Natural killer cell treated with Interleukin-12 subunit alpha and Interleukin-12 subunit beta and Interleukin-15 and Interleukin-18, amount 100 ng/mL, for 72 hours (primary cell): ENCODE measurements at regions not wholly inside any gene's neighbourhood (a gene's known extent, or its start where the extent isn't known, plus 50 kb on each side); places are given as distances from the start of the nearest gene placed in this dataset.

Source experiments
- ATAC-seq, 2 donors: fragments of 150-1000 bp; cut with Tn5 transposase in 1 of 2; sonication (Bioruptor Pico), chemical (Tn5 transposase) in 1 of 2; 2 replicates each; pipeline ENCODE4 v1.10.0; 2021
- DNase-seq: peaks from one replicate; pipeline ENCODE4 v3.0.0; 2022; ENCODE audit warnings: low spot score
- H3K27ac Mint-ChIP-seq, 2 donors: 1 replicate in 1 of 2; 2 replicates in 1 of 2; pipeline ENCODE4 v1.8.0; 2022; ENCODE audit warnings: mixed read lengths in 2 of 2, mild to moderate bottlenecking in 1 of 2, moderate library complexity in 1 of 2
- H3K27me3 Mint-ChIP-seq, 2 donors: 1 replicate in 1 of 2; 2 replicates in 1 of 2; pipeline ENCODE4 v1.8.0; 2022; ENCODE audit warnings: mixed read lengths in 2 of 2
- H3K36me3 Mint-ChIP-seq: one replicate; pipeline ENCODE4 v1.8.0; 2022; ENCODE audit warnings: mixed read lengths
- H3K4me1 Mint-ChIP-seq, 2 donors: 1 replicate in 1 of 2; 2 replicates in 1 of 2; pipeline ENCODE4 v1.8.0; 2022; ENCODE audit warnings: low read depth in 2 of 2, mixed read lengths in 2 of 2, mild to moderate bottlenecking in 1 of 2
- H3K4me3 Mint-ChIP-seq: one replicate; pipeline ENCODE4 v1.8.0; 2022; ENCODE audit warnings: mixed read lengths
- H3K9me3 Mint-ChIP-seq: 2 replicates; pipeline ENCODE4 v1.8.0; 2022; ENCODE audit warnings: mixed read lengths

DNA sequence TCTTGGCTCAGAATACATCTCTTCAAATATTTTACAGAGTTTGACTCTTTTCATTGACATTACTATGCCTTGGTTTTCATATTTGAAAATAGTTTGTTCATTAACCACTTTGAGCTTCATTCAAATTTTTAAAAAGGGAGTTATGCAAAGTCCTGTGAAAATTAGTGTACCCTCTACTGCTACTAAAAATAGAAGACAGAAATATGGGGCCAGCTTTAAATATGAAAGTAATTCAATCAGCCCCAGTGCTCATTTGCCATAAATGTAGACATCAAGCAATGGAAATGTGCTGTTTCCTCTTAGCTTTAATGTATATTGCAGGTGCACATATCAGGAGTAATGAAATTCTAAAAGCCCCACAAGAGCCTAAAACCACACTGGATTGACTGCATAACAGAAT, 218.7 kb downstream of the SPATA18 start:
- Mint-ChIP-seq H3K36me3 (no peaks in the 10 kb centered on the region), H3K4me3 (no peak overlapping the region), H3K4me1 (no peaks in the 10 kb centered on the region), H3K9me3 (peaks cover 27% of the 10 kb centered on the region), H3K27me3 (no peaks in the 10 kb centered on the region), H3K27ac (no peak overlapping the region)
- no peak for DNase-seq
- no peak for ATAC-seq

DNA sequence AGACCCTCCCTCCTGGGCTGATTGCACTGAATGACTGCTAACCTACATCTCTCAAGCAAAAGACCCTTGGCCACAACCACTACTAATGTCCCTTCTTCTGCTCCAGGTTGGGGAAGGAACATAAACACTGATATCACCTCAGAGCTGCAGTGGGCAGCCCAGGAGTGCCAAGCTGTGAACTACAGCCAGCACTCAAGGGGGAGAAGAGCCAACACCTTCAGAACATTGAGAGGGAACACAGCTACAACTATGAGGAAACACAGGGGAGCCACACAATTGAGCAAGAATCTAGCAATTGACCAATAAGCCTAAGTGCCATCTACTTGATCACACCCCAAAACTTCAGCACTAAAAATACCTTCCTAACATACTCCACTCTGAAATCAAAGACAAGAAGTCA, 222.8 kb downstream of the SPATA18 start:
- H3K27me3 Mint-ChIP-seq: no peaks in the 10 kb centered on the region
- ATAC-seq: no peak
- H3K36me3 Mint-ChIP-seq: peaks cover 8% of the 10 kb centered on the region
- no peak for DNase-seq
- no peak overlapping the region for H3K4me3 Mint-ChIP-seq
- peaks cover 29% of the 10 kb centered on the region for H3K9me3 Mint-ChIP-seq
- H3K27ac Mint-ChIP-seq: no peak overlapping the region
- H3K4me1 Mint-ChIP-seq: no peaks in the 10 kb centered on the region

DNA sequence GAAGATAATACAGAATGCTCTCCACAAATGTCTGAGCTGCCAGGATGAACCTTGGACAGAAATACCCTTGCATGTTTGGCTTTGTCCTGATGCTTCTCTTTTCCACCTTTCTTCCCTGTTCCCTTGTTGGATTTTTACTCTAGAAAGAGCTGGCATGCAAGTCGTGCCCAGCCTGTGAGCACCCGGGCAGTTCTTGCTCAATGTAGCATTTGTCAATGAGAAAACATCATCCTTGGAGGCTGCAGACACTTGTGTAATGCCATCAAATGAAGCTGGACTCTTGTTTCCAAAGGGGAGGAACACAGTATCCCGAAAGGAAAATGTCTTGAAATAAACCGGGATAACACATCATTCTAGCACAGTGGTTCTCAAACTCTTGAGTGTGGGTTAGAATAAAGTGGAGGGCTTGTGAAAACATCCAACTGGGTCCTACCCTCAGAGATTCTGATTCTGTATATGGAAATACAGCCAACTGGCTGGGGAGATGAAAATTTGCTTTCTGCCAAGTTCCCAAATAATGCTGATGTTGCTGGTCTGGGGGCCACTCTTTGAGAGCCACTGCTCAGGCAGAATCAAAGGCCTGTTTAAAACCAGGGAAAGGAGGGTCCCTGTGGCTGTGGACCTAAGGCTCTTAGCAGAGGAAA, 237.2 kb downstream of the SPATA18 start:
- Mint-ChIP-seq H3K27ac (no peak overlapping the region), H3K27me3 (no peaks in the 10 kb centered on the region), H3K4me3 (no peak overlapping the region), H3K36me3 (no peaks in the 10 kb centered on the region), H3K9me3 (peaks cover 6% of the 10 kb centered on the region), H3K4me1 (no peaks in the 10 kb centered on the region)
- DNase-seq (no peak), ATAC-seq (no peak)

DNA sequence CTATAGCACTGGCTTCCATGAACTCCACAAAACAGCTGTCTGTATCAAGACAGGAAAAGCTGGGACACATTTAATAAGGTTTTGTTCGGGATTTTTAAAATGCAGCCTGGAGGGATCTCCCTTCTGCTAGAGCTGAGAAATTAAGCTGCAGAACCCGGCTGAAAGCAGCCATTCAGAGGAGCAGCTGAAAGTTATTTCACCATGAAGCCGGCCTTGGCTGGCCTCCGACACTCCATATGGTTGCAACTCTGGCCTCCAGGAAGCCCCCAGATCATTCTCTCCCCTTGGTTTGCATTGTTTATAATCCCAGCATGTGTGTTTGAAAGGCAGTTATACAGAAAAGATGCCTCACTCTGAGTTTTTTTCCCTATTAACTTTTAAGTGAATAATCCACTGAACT, 239.4 kb downstream of the SPATA18 start:
- no peak overlapping the region for H3K27ac Mint-ChIP-seq
- ATAC-seq: no peak
- H3K4me1 Mint-ChIP-seq: no peaks in the 10 kb centered on the region
- no peaks in the 10 kb centered on the region for H3K27me3 Mint-ChIP-seq
- no peak for DNase-seq
- H3K36me3 Mint-ChIP-seq: no peaks in the 10 kb centered on the region
- no peak overlapping the region for H3K4me3 Mint-ChIP-seq
- H3K9me3 Mint-ChIP-seq: peaks cover 6% of the 10 kb centered on the region

DNA sequence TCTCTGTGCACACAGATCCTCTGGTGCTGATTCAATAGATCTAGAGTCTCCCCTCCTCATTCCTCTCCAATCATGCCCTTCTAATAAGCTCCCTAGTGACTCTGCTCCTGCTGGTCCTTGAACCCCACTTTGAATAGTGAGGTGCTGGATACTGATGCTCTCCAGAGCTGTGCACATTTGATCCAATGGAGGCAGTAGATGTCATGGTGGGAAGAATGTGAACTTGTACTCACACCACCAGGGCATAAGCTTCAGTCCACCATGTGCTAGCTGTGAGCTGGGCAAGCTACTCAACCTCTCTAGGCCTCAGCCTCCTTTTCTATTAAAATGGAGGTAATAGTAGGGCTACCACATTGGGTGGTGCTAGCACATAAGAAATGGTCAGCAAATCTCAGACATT, 241.1 kb downstream of the SPATA18 start:
- no peaks in the 10 kb centered on the region for H3K4me1 Mint-ChIP-seq
- no peaks in the 10 kb centered on the region for H3K27me3 Mint-ChIP-seq
- DNase-seq: no peak
- peaks cover 6% of the 10 kb centered on the region for H3K9me3 Mint-ChIP-seq
- no peak overlapping the region for H3K27ac Mint-ChIP-seq
- no peak for ATAC-seq
- H3K36me3 Mint-ChIP-seq: no peaks in the 10 kb centered on the region
- no peak overlapping the region for H3K4me3 Mint-ChIP-seq

DNA sequence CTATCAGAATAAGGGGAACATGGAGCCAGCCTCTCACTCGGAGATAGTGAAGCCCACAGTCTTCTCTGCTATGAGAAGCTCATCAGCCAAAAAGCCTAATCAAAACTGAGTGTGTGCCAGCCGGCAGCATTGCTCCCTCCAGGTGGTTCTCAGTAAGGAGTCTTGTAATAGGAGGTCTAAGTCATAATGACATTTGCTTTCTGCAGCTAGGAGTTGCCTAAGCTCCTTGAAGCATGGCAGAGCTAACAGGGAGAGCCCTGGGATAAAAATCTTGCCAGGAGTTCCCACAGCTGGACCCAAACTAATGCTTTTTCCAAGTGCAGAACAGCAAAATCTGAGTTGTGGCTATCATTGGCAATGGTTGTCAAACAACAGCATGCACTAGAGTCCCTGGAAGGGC, 245.2 kb downstream of the SPATA18 start:
- no peak for DNase-seq
- Mint-ChIP-seq H3K27ac (no peak overlapping the region), H3K9me3 (no peaks in the 10 kb centered on the region), H3K27me3 (no peaks in the 10 kb centered on the region), H3K4me1 (no peaks in the 10 kb centered on the region), H3K36me3 (no peaks in the 10 kb centered on the region), H3K4me3 (no peak overlapping the region)
- no peak for ATAC-seq

DNA sequence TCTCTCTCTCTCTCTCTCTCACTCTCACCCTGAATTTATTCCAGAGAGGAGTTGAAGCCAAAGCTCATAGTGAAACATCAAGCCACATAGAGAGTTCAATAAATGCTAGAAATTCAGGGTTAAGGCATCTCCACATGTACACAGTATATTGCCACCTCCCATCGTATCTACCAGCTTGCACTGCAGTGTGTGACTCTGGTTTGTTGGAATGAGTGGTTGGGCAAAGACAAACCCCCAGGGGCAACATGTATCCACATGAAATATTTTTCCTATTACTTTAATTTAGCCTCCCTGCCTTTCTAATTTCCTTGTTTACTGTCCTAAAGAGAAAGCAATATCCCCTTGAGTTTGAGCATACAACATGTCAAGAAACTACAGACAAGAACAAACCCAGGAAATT, 247.3 kb downstream of the SPATA18 start:
- H3K27me3 Mint-ChIP-seq: no peaks in the 10 kb centered on the region
- no peaks in the 10 kb centered on the region for H3K4me1 Mint-ChIP-seq
- no peak overlapping the region for H3K27ac Mint-ChIP-seq
- no peaks in the 10 kb centered on the region for H3K36me3 Mint-ChIP-seq
- no peak for DNase-seq
- ATAC-seq: no peak
- H3K9me3 Mint-ChIP-seq: no peaks in the 10 kb centered on the region
- H3K4me3 Mint-ChIP-seq: no peak overlapping the region

DNA sequence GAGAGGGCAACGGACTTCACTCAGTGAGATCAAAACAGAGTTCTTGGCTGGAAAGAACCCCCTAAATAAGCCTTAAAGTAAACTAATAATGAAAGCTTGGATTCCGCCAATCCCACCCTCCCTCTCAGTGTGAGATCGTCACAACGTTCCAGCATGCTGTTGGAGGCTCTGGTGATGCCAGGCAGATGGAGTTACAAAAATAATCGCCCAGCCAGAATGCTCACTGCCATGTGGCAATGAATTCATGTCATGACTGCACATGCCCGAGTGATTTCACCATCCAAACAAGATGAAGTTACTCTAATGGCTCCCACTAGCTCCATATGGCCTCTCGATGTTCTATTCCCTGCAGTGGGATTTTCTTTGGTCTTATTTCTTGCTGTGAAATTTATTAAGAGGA, 248.0 kb downstream of the SPATA18 start:
- H3K4me1 Mint-ChIP-seq: no peaks in the 10 kb centered on the region
- no peak for DNase-seq
- ATAC-seq: no peak
- H3K27me3 Mint-ChIP-seq: no peaks in the 10 kb centered on the region
- H3K4me3 Mint-ChIP-seq: no peak overlapping the region
- H3K27ac Mint-ChIP-seq: no peak overlapping the region
- no peaks in the 10 kb centered on the region for H3K36me3 Mint-ChIP-seq
- no peaks in the 10 kb centered on the region for H3K9me3 Mint-ChIP-seq

DNA sequence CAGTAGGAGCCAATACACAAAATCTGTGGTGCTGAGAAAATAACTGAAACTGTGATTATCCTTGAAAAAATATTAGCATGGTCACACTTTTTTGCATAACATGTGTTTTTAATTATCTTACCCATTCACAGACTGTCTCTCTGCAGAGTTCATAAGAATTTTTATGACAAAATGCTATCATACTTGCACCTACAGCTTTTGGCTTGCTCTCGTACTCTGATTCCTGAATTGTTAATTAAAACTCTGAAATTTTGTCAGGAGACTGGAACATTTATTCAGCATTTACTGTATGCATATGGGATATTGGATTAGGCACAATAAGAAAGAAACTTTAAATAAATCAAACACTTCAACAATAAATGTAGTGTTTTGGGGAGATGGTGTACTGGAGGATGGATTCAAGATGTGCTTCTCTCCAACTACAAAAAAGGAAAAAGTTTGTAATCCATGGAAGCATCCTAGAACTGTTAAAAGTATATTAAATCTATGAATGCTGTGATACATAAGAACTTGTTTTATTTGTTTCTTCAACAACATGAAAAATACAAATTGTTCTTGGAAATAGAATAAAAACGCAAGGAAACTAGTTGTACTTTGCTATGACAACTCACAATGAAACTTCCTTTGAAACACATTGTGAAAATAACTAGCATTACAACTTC, 260.5 kb downstream of the SPATA18 start:
- Mint-ChIP-seq H3K4me3 (no peak overlapping the region), H3K27ac (no peak overlapping the region), H3K36me3 (no peaks in the 10 kb centered on the region), H3K27me3 (no peaks in the 10 kb centered on the region), H3K9me3 (peaks cover 6% of the 10 kb centered on the region), H3K4me1 (no peaks in the 10 kb centered on the region)
- DNase-seq: no peak
- ATAC-seq: no peak

DNA sequence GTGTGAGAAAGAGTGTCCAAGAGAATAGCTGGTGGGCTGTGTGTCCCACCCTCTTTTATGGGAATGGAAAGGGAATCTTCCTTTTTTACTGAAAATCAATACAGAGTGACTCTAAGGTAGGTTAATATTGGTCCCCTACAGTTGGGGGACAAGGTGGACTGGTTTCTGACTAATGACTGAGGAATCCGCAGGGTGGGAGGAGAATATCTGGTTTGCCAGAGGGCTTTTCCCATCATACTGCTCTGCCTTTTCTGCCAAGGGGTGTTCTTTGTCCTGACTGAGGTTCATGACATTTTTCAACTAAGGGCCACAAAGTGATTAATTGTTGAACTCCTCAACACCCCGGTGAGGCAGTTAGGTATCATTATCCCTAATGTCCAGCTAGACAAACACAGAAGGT, 261.6 kb downstream of the SPATA18 start:
- no peak for DNase-seq
- H3K9me3 Mint-ChIP-seq: peaks cover 4% of the 10 kb centered on the region
- no peaks in the 10 kb centered on the region for H3K36me3 Mint-ChIP-seq
- no peak for ATAC-seq
- no peak overlapping the region for H3K4me3 Mint-ChIP-seq
- H3K4me1 Mint-ChIP-seq: no peaks in the 10 kb centered on the region
- H3K27ac Mint-ChIP-seq: no peak overlapping the region
- no peaks in the 10 kb centered on the region for H3K27me3 Mint-ChIP-seq

DNA sequence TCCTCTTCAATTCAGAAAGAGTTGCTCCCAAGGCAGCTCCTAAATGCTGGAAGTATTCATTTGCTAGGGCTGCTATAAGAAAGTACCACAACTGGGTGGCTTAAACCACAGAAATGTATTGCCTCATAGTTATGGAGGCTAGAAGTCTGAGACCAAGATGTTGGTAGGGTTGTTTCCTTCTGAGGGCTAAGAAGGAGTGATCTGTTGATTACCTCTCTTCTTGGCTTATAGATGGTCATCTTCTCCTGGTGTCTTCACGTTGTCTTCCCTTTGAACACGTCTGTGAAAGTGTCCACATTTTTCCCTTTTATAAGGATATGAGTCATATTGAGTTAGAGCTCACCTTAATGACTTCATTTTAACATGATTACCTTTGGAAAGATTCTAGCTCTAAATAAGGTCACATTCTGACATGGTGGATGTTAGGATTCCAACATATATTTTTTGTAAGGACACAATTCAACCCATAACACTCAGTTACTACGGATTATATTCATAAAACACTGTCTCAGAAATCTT, 266.3 kb downstream of the SPATA18 start:
- Mint-ChIP-seq H3K27ac (no peak overlapping the region), H3K4me1 (no peaks in the 10 kb centered on the region), H3K9me3 (peaks cover 4% of the 10 kb centered on the region), H3K4me3 (no peak overlapping the region), H3K27me3 (no peaks in the 10 kb centered on the region), H3K36me3 (no peaks in the 10 kb centered on the region)
- ATAC-seq (no peak), DNase-seq (no peak)

DNA sequence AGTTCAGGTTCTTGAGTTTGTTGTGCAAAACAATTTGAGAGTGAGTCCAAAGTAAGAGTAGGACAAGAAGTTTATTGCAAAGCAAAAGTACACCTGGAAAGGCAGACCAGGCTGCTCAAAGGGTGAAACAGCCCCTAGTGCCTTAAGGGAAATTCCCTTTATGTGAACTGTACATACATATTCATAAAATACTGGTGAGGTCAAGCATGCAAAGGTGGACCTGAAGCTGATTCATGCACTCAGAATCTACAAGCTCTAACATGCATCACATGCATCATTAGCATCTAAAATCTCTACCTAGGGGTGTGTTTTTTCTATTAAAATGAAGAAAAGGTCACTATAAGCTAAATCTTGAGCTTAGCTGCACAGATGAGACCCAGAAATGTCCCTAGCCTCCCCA, 266.9 kb downstream of the SPATA18 start:
- H3K4me3 Mint-ChIP-seq: no peak overlapping the region
- peaks cover 7% of the 10 kb centered on the region for H3K9me3 Mint-ChIP-seq
- H3K4me1 Mint-ChIP-seq: no peaks in the 10 kb centered on the region
- H3K36me3 Mint-ChIP-seq: peaks cover 5% of the 10 kb centered on the region
- DNase-seq: no peak
- no peaks in the 10 kb centered on the region for H3K27me3 Mint-ChIP-seq
- ATAC-seq: no peak
- H3K27ac Mint-ChIP-seq: no peak overlapping the region

DNA sequence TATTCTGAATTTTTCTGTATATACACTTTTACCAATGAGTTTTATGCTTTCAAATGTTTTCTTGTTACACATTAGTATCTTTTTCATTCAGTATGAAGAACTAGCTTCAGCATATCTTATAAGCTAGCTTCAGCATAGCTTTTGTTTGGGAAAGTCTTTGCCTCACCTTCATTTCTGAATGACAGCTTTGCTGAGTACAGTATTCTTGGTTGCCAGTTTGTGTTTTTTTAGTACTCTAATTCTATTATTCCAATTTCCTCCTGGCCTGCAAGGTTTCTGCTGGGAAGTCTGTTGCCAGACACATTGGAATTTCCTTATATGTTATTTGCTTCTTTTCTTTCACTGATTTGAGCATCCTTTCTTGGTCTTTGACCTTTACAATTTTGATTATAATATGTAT, 278.8 kb downstream of the SPATA18 start:
- peaks cover 10% of the 10 kb centered on the region for H3K36me3 Mint-ChIP-seq
- H3K4me3 Mint-ChIP-seq: no peak overlapping the region
- H3K27me3 Mint-ChIP-seq: no peaks in the 10 kb centered on the region
- H3K9me3 Mint-ChIP-seq: peaks cover 25% of the 10 kb centered on the region
- DNase-seq: no peak
- no peak for ATAC-seq
- no peaks in the 10 kb centered on the region for H3K4me1 Mint-ChIP-seq
- no peak overlapping the region for H3K27ac Mint-ChIP-seq

DNA sequence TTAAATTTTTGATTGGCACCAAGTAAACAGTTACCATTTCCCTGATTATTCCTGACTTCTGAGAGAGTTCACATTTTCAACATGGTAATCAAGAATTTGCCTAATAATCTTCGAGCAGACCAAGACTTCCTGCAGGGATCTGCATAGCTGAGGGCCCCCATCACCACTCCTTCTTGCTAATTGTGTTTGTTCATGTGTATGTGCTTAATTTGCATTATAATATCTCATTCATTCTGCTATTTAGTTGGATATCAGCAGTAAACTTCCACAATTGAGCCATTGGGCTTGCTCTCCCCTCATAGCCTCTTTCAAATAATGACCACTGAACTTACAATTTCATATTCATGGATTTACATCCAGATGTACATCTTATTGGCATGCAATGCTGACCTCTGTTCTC, 292.5 kb downstream of the SPATA18 start:
- H3K4me3 Mint-ChIP-seq: no peak overlapping the region
- peaks cover 8% of the 10 kb centered on the region for H3K9me3 Mint-ChIP-seq
- no peaks in the 10 kb centered on the region for H3K27me3 Mint-ChIP-seq
- DNase-seq (no peak), ATAC-seq (no peak)
- H3K36me3 Mint-ChIP-seq: no peaks in the 10 kb centered on the region
- H3K27ac Mint-ChIP-seq: no peak overlapping the region
- H3K4me1 Mint-ChIP-seq: no peaks in the 10 kb centered on the region

DNA sequence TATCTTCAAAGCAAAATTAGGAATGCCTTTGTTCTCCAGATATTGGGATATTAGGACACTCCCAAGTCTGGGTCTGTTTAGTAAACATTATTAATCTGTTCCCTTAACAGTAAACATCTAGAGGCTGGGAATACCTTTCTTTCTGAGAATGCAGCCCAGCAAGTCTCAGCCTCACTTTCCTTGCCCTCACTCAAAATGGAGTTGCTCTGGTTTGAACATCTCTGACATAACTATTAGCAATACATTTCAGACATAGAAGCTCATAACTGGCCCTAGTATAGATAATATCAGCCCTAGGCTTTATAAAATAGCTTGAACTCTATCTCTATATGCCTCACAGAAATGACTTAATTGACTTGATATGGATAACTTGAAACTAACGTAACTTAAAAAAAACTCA, 299.8 kb downstream of the SPATA18 start:
- DNase-seq (no peak), ATAC-seq (no peak)
- H3K27me3 Mint-ChIP-seq: no peaks in the 10 kb centered on the region
- no peak overlapping the region for H3K27ac Mint-ChIP-seq
- H3K9me3 Mint-ChIP-seq: peaks cover 5% of the 10 kb centered on the region
- no peaks in the 10 kb centered on the region for H3K36me3 Mint-ChIP-seq
- no peak overlapping the region for H3K4me3 Mint-ChIP-seq
- H3K4me1 Mint-ChIP-seq: no peaks in the 10 kb centered on the region
